ACC112 (cell line): ENCODE measurements at regions not wholly inside any gene's neighbourhood (a gene's known extent, or its start where the extent isn't known, plus 50 kb on each side); places are given as distances from the start of the nearest gene placed in this dataset.
A peak's percentile ranks its signal among the peaks of the same experiment; 100 is the strongest.
"Not testable (repeated sequence)": the region's sequence is repeated elsewhere in the genome, so short reads cannot be mapped to it uniquely, and the experiment has no call there.

Experiments used
- H2AFZ ChIP-seq: fragments of 200-600 bp; sonication (generic); one replicate; pipeline ENCODE4 v1.6.0; 2017; ENCODE audit warnings: antibody characterized with exemption, low read length; ENCODE audit not compliant: unreplicated experiment
- H3K27ac ChIP-seq: fragments of 200-600 bp; sonication (generic); 2 replicates; pipeline ENCODE4 v1.5.1; 2014; ENCODE audit warnings: low read depth, mild to moderate bottlenecking, antibody characterized with exemption, low read length, moderate library complexity
- H3K27me3 ChIP-seq: fragments of 200-600 bp; sonication (generic); 2 replicates; pipeline ENCODE4 v1.6.1; 2014; ENCODE audit warnings: mild to moderate bottlenecking, antibody characterized with exemption, low read length, moderate library complexity, mixed read lengths; ENCODE audit not compliant: insufficient read depth
- H3K36me3 ChIP-seq: fragments of 200-600 bp; sonication (generic); 2 replicates; pipeline ENCODE4 v1.6.1; 2016; ENCODE audit warnings: mild to moderate bottlenecking, antibody characterized with exemption, low read length, moderate library complexity, mixed read lengths; ENCODE audit not compliant: insufficient read depth
- H3K4me1 ChIP-seq: fragments of 200-600 bp; sonication (generic); one replicate; pipeline ENCODE4 v1.6.1; 2016; ENCODE audit warnings: low read length, mixed read lengths; ENCODE audit not compliant: insufficient read depth, unreplicated experiment, control insufficient read depth
- H3K4me3 ChIP-seq: fragments of 200-600 bp; sonication (generic); 2 replicates; pipeline ENCODE4 v1.5.1; 2014; ENCODE audit warnings: mild to moderate bottlenecking, low read depth, low read length
- H3K79me2 ChIP-seq: fragments of 200-600 bp; sonication (generic); one replicate; pipeline ENCODE4 v1.6.0; 2016; ENCODE audit warnings: low read length; ENCODE audit not compliant: control insufficient read depth, unreplicated experiment, insufficient read depth

- H3K36me3 ChIP-seq, H3K4me3 ChIP-seq, H3K27ac ChIP-seq, H2AFZ ChIP-seq, H3K4me1 ChIP-seq, H3K79me2 ChIP-seq, H3K27me3 ChIP-seq: not testable (repeated sequence)
Measured at GRCh38 chr17:62197156-62197555, 132.1 kb upstream of the MED13 start.

- not testable (repeated sequence) for H3K79me2 ChIP-seq, H3K36me3 ChIP-seq, H3K27ac ChIP-seq, H2AFZ ChIP-seq, H3K27me3 ChIP-seq, H3K4me1 ChIP-seq, H3K4me3 ChIP-seq
Measured at GRCh38 chr17:62196587-62196986, 131.5 kb upstream of the MED13 start.

- H2AFZ ChIP-seq, result no peak overlapping the region
- H3K27ac ChIP-seq, result no peak overlapping the region
- H3K4me1 ChIP-seq, result no peaks in the 10 kb centered on the region
- H3K27me3 ChIP-seq, result no peaks in the 10 kb centered on the region
- H3K79me2 ChIP-seq, result no peaks in the 10 kb centered on the region
- H3K4me3 ChIP-seq, result no peak overlapping the region
- no peaks in the 10 kb centered on the region for H3K36me3 ChIP-seq
Measured at GRCh38 chr17:62194401-62194800, 129.3 kb upstream of the MED13 start.

GRCh38 chr17:62193249-62193648 is 128.2 kb upstream of the MED13 start:
- no peaks in the 10 kb centered on the region for H3K27me3 ChIP-seq
- no peak overlapping the region for H2AFZ ChIP-seq
- no peaks in the 10 kb centered on the region for H3K36me3 ChIP-seq
- no peaks in the 10 kb centered on the region for H3K4me1 ChIP-seq
- no peaks in the 10 kb centered on the region for H3K79me2 ChIP-seq
- H3K27ac ChIP-seq, result no peak overlapping the region
- no peak overlapping the region for H3K4me3 ChIP-seq

- Histone ChIP-seq H3K79me2 (no peaks in the 10 kb centered on the region), H3K36me3 (no peaks in the 10 kb centered on the region), H3K4me3 (no peak overlapping the region), H3K27ac (no peak overlapping the region), H3K4me1 (no peaks in the 10 kb centered on the region), H2AFZ (no peak overlapping the region), H3K27me3 (no peaks in the 10 kb centered on the region)
Measured at GRCh38 chr17:62191390-62192361, 126.6 kb upstream of the MED13 start.

GRCh38 chr17:62189377-62189776 is 124.3 kb upstream of the MED13 start:
- Histone ChIP-seq H3K4me3 (no peak overlapping the region), H3K79me2 (no peaks in the 10 kb centered on the region), H3K27me3 (no peaks in the 10 kb centered on the region), H3K27ac (no peak overlapping the region), H3K4me1 (no peaks in the 10 kb centered on the region), H3K36me3 (no peaks in the 10 kb centered on the region), H2AFZ (no peak overlapping the region)

- H3K27ac ChIP-seq, result no peak overlapping the region
- H3K79me2 ChIP-seq, result no peaks in the 10 kb centered on the region
- H3K36me3 ChIP-seq, result no peaks in the 10 kb centered on the region
- H2AFZ ChIP-seq, result no peak overlapping the region
- no peaks in the 10 kb centered on the region for H3K4me1 ChIP-seq
- H3K27me3 ChIP-seq, result no peaks in the 10 kb centered on the region
- no peak overlapping the region for H3K4me3 ChIP-seq
Measured at GRCh38 chr17:62188713-62189112, 123.6 kb upstream of the MED13 start.

GRCh38 chr17:62187681-62188080 is 122.6 kb upstream of the MED13 start:
- Histone ChIP-seq H3K79me2 (no peaks in the 10 kb centered on the region), H3K27ac (no peak overlapping the region), H3K27me3 (no peaks in the 10 kb centered on the region), H3K4me1 (no peaks in the 10 kb centered on the region), H2AFZ (no peak overlapping the region), H3K36me3 (no peaks in the 10 kb centered on the region), H3K4me3 (no peak overlapping the region)

- H3K27me3 ChIP-seq, result no peaks in the 10 kb centered on the region
- no peak overlapping the region for H2AFZ ChIP-seq
- H3K4me1 ChIP-seq, result no peaks in the 10 kb centered on the region
- no peak overlapping the region for H3K27ac ChIP-seq
- no peaks in the 10 kb centered on the region for H3K36me3 ChIP-seq
- H3K79me2 ChIP-seq, result no peaks in the 10 kb centered on the region
- H3K4me3 ChIP-seq, result no peak overlapping the region
Measured at GRCh38 chr17:62186841-62187240, 121.8 kb upstream of the MED13 start.

GRCh38 chr17:62180772-62181171 is 115.7 kb upstream of the MED13 start:
- H3K4me1 ChIP-seq, result peaks cover 21% of the 10 kb centered on the region
- H3K27me3 ChIP-seq, result no peaks in the 10 kb centered on the region
- no peaks in the 10 kb centered on the region for H3K36me3 ChIP-seq
- no peak overlapping the region for H3K4me3 ChIP-seq
- H2AFZ ChIP-seq, result no peak overlapping the region
- H3K79me2 ChIP-seq, result no peaks in the 10 kb centered on the region
- H3K27ac ChIP-seq, result no peak overlapping the region

GRCh38 chr17:62179525-62180161 is 114.6 kb upstream of the MED13 start:
- Histone ChIP-seq H3K4me3 (no peak overlapping the region), H3K36me3 (no peaks in the 10 kb centered on the region), H3K4me1 (peaks cover 21% of the 10 kb centered on the region), H3K79me2 (no peaks in the 10 kb centered on the region), H3K27me3 (no peaks in the 10 kb centered on the region), H3K27ac (peak overlapping the region; percentile 65; the same call in 1 of the 2 replicates), H2AFZ (peak overlapping the region; percentile 20)
